Neural progenitor cell (in vitro differentiated cells): ENCODE measurements at regions not wholly inside any gene's neighbourhood (a gene's known extent, or its start where the extent isn't known, plus 50 kb on each side); places are given as distances from the start of the nearest gene placed in this dataset.

Source experiments
- DNase-seq: peaks from one replicate; pipeline ENCODE4 v3.0.0-alpha.2; 2016; ENCODE audit warnings: low spot score
- H2AFZ ChIP-seq: fragments of 200-600 bp; sonication (generic); replicated peaks from 2 replicates; pipeline ENCODE4 v1.6.1; 2016; ENCODE audit warnings: antibody characterized with exemption
- H3F3A ChIP-seq: fragments of 200-600 bp; sonication (generic); 2 replicates; pipeline ENCODE4 v1.6.1; 2016; ENCODE audit warnings: antibody characterized with exemption, low read depth
- H3K27ac ChIP-seq: fragments of 200-600 bp; sonication (generic); 2 replicates; pipeline ENCODE4 v1.5.1; 2016; ENCODE audit warnings: mild to moderate bottlenecking
- H3K27me3 ChIP-seq: fragments of 200-600 bp; sonication (generic); 2 replicates; pipeline ENCODE4 v1.6.1; 2016; ENCODE audit warnings: mild to moderate bottlenecking, moderate library complexity
- H3K36me3 ChIP-seq: fragments of 200-600 bp; sonication (generic); 2 replicates; pipeline ENCODE4 v1.5.1; 2016
- H3K4me1 ChIP-seq: fragments of 200-600 bp; sonication (generic); 2 replicates; pipeline ENCODE4 v1.6.1; 2016; ENCODE audit warnings: mixed run types
- H3K4me2 ChIP-seq: fragments of 200-600 bp; sonication (generic); 2 replicates; pipeline ENCODE4 v1.6.1; 2016
- H3K4me3 ChIP-seq: fragments of 200-600 bp; sonication (generic); 2 replicates; pipeline ENCODE4 v1.5.1; 2016
- H3K79me2 ChIP-seq: fragments of 200-600 bp; sonication (generic); 2 replicates; pipeline ENCODE4 v1.6.1; 2016; ENCODE audit warnings: low read depth
- H3K9ac ChIP-seq: fragments of 200-600 bp; sonication (generic); 2 replicates; pipeline ENCODE4 v1.6.1; 2016
- H3K9me3 ChIP-seq: fragments of 200-600 bp; sonication (generic); 2 replicates; pipeline ENCODE4 v1.5.1; 2016; ENCODE audit warnings: low read depth
- H4K20me1 ChIP-seq: fragments of 200-600 bp; sonication (generic); 2 replicates; pipeline ENCODE4 v1.6.1; 2016; ENCODE audit warnings: low read depth
- H3K27ac Mint-ChIP-seq: 3 replicates; pipeline ENCODE4 v1.8.0; 2021; ENCODE audit warnings: mixed read lengths
- H3K27me3 Mint-ChIP-seq: 2 replicates; pipeline ENCODE4 v1.8.0; 2022; ENCODE audit warnings: low read depth, mild to moderate bottlenecking, inconsistent platforms, moderate library complexity, mixed read lengths; ENCODE audit not compliant: insufficient read depth
- H3K36me3 Mint-ChIP-seq: 3 replicates; pipeline ENCODE4 v1.8.0; 2021; ENCODE audit warnings: mixed read lengths
- H3K4me1 Mint-ChIP-seq: 3 replicates; pipeline ENCODE4 v1.8.0; 2021; ENCODE audit warnings: mixed read lengths
- H3K4me3 Mint-ChIP-seq: 3 replicates; pipeline ENCODE4 v1.8.0; 2021; ENCODE audit warnings: mild to moderate bottlenecking, moderate library complexity, mixed read lengths
- H3K9me3 Mint-ChIP-seq: 3 replicates; pipeline ENCODE4 v1.8.0; 2020; ENCODE audit warnings: mixed read lengths
- EZH2 ChIP-seq: fragments of 200-600 bp; sonication (generic); IDR thresholded peaks from 2 replicates; pipeline ENCODE4 v1.6.1; 2017; ENCODE audit warnings: antibody characterized with exemption, mild to moderate bottlenecking, moderate library complexity
- EZH2phosphoT487 ChIP-seq: fragments of 200-600 bp; sonication (generic); IDR thresholded peaks from 2 replicates; pipeline ENCODE4 v1.6.1; 2017; ENCODE audit warnings: antibody characterized with exemption
- TF ChIP-seq, protein P1 (sequence below): fragments of 200-600 bp; sonication (generic); IDR thresholded peaks from 2 replicates; pipeline ENCODE4 v1.5.1; 2017; ENCODE audit warnings: antibody characterized with exemption, mild to moderate bottlenecking

- H3K4me1 ChIP-seq, result no peaks in the 10 kb centered on the region
- peaks cover 3% of the 10 kb centered on the region for H3K9me3 Mint-ChIP-seq
Observed at GRCh38 chr13:61252213-61252612, 163.4 kb downstream of the PCDH20 start.

GRCh38 chr13:61247149-61247936 is 168.3 kb downstream of the PCDH20 start:
- Mint-ChIP-seq H3K4me1 (no peaks in the 10 kb centered on the region), H3K27me3 (peaks cover 2% of the 10 kb centered on the region), H3K4me3 (no peak overlapping the region), H3K27ac (no peak overlapping the region), H3K9me3 (peaks cover 5% of the 10 kb centered on the region), H3K36me3 (no peaks in the 10 kb centered on the region)
- no peaks in the 10 kb centered on the region for H3K9me3 ChIP-seq
- H2AFZ ChIP-seq, result peak overlapping the region; percentile 19
- no peak overlapping the region for H3K9ac ChIP-seq
- H3K4me1 ChIP-seq, result no peaks in the 10 kb centered on the region
- H3F3A ChIP-seq, result no peaks in the 10 kb centered on the region
- H3K27ac ChIP-seq, result no peak overlapping the region
- H3K27me3 ChIP-seq, result no peaks in the 10 kb centered on the region
- DNase-seq, result peak; percentile 48
- TF ChIP-seq, protein P1, sequence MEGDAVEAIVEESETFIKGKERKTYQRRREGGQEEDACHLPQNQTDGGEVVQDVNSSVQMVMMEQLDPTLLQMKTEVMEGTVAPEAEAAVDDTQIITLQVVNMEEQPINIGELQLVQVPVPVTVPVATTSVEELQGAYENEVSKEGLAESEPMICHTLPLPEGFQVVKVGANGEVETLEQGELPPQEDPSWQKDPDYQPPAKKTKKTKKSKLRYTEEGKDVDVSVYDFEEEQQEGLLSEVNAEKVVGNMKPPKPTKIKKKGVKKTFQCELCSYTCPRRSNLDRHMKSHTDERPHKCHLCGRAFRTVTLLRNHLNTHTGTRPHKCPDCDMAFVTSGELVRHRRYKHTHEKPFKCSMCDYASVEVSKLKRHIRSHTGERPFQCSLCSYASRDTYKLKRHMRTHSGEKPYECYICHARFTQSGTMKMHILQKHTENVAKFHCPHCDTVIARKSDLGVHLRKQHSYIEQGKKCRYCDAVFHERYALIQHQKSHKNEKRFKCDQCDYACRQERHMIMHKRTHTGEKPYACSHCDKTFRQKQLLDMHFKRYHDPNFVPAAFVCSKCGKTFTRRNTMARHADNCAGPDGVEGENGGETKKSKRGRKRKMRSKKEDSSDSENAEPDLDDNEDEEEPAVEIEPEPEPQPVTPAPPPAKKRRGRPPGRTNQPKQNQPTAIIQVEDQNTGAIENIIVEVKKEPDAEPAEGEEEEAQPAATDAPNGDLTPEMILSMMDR, result no peak
- TF ChIP-seq EZH2 (no peak), EZH2phosphoT487 (no peak)
- H3K79me2 ChIP-seq, result no peaks in the 10 kb centered on the region
- no peaks in the 10 kb centered on the region for H3K36me3 ChIP-seq
- H4K20me1 ChIP-seq, result no peaks in the 10 kb centered on the region
- H3K4me2 ChIP-seq, result no peak overlapping the region
- H3K4me3 ChIP-seq, result no peak overlapping the region

More at GRCh38 chr13:61252213-61252612, 163.4 kb downstream of the PCDH20 start:
- Histone ChIP-seq H3F3A (no peaks in the 10 kb centered on the region), H3K79me2 (no peaks in the 10 kb centered on the region), H4K20me1 (no peaks in the 10 kb centered on the region), H3K9ac (no peak overlapping the region), H2AFZ (no peak overlapping the region), H3K4me3 (no peak overlapping the region), H3K27me3 (no peaks in the 10 kb centered on the region), H3K36me3 (no peaks in the 10 kb centered on the region), H3K27ac (no peak overlapping the region), H3K9me3 (no peaks in the 10 kb centered on the region), H3K4me2 (no peak overlapping the region)
- H3K4me3 Mint-ChIP-seq, result no peak overlapping the region
- H3K4me1 Mint-ChIP-seq, result no peaks in the 10 kb centered on the region
- no peak for DNase-seq
- peaks cover 2% of the 10 kb centered on the region for H3K27me3 Mint-ChIP-seq
- H3K27ac Mint-ChIP-seq, result no peak overlapping the region
- TF ChIP-seq, protein P1, result no peak
- TF ChIP-seq EZH2 (no peak), EZH2phosphoT487 (no peak)
- no peaks in the 10 kb centered on the region for H3K36me3 Mint-ChIP-seq

DNA sequence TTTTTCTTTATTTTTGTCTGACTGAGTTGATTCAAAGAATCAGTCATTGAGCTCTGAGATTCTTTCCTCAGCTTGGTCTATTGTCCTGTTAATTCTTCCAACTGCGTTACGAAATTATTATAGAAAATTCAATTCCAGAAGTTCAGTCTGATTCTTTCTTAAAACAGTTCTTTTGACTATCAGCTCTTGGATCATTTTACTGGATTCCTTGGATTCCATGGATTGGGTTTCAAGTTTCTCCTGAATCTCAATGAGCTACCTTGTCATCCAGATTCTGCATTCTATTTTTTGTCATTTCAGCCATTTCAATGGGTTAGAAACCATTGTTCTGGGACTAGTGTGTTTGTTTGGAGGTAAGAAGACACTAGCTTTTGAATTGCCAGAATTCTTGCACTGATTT is 169.3 kb downstream of the PCDH20 start:
- H3K9ac ChIP-seq, result no peak overlapping the region
- no peaks in the 10 kb centered on the region for H3K36me3 ChIP-seq
- H3K79me2 ChIP-seq, result no peaks in the 10 kb centered on the region
- Mint-ChIP-seq H3K27ac (no peak overlapping the region), H3K4me1 (no peaks in the 10 kb centered on the region), H3K36me3 (no peaks in the 10 kb centered on the region), H3K4me3 (no peak overlapping the region), H3K9me3 (peaks cover 5% of the 10 kb centered on the region), H3K27me3 (peaks cover 2% of the 10 kb centered on the region)
- no peaks in the 10 kb centered on the region for H3K4me1 ChIP-seq
- H3F3A ChIP-seq, result no peaks in the 10 kb centered on the region
- H3K9me3 ChIP-seq, result no peaks in the 10 kb centered on the region
- H3K4me3 ChIP-seq, result no peak overlapping the region
- H3K27ac ChIP-seq, result no peak overlapping the region
- no peak overlapping the region for H3K4me2 ChIP-seq
- no peaks in the 10 kb centered on the region for H4K20me1 ChIP-seq
- DNase-seq, result no peak
- H2AFZ ChIP-seq, result peak overlapping the region; percentile 69
- H3K27me3 ChIP-seq, result no peaks in the 10 kb centered on the region
- TF ChIP-seq EZH2phosphoT487 (no peak), EZH2 (no peak)
- TF ChIP-seq, protein P1, result no peak
